Rectal smooth muscle tissue (tissue), 1 donor: ENCODE measurements at regions not wholly inside any gene's neighbourhood (a gene's known extent, or its start where the extent isn't known, plus 50 kb on each side); places are given as distances from the start of the nearest gene placed in this dataset.

Experiments
- H3K27ac ChIP-seq: one replicate; pipeline ENCODE4 v1.7.0; 2013; ENCODE audit warnings: low read depth, low read length, inconsistent platforms
- H3K27me3 ChIP-seq: one replicate; pipeline ENCODE4 v1.7.0; 2013; ENCODE audit warnings: low read length; ENCODE audit not compliant: control insufficient read depth, insufficient read depth
- H3K36me3 ChIP-seq: one replicate; pipeline ENCODE4 v1.7.0; 2013; ENCODE audit warnings: low read length; ENCODE audit not compliant: control insufficient read depth, insufficient read depth
- H3K4me1 ChIP-seq: one replicate; pipeline ENCODE4 v1.7.0; 2013; ENCODE audit warnings: low read length; ENCODE audit not compliant: control insufficient read depth, insufficient read depth
- H3K4me3 ChIP-seq: one replicate; pipeline ENCODE4 v1.7.0; 2013; ENCODE audit warnings: low read length
- H3K9ac ChIP-seq: one replicate; pipeline ENCODE4 v1.7.0; 2013; ENCODE audit warnings: low read length

GRCh38 chr5:107224272-107224671 lies 446.5 kb downstream of the EFNA5 start:
- no peak overlapping the region for H3K9ac ChIP-seq
- H3K27ac ChIP-seq: no peak overlapping the region
- H3K36me3 ChIP-seq: no peaks in the 10 kb centered on the region
- no peaks in the 10 kb centered on the region for H3K4me1 ChIP-seq
- H3K27me3 ChIP-seq: no peaks in the 10 kb centered on the region
- H3K4me3 ChIP-seq: no peak overlapping the region

GRCh38 chr5:107223066-107223465 lies 447.7 kb downstream of the EFNA5 start:
- Histone ChIP-seq H3K4me1 (no peaks in the 10 kb centered on the region), H3K27me3 (no peaks in the 10 kb centered on the region), H3K4me3 (no peak overlapping the region), H3K27ac (no peak overlapping the region), H3K36me3 (no peaks in the 10 kb centered on the region), H3K9ac (no peak overlapping the region)

GRCh38 chr5:107219993-107220392 lies 450.7 kb downstream of the EFNA5 start:
- Histone ChIP-seq H3K27me3 (no peaks in the 10 kb centered on the region), H3K36me3 (no peaks in the 10 kb centered on the region), H3K9ac (no peak overlapping the region), H3K27ac (no peak overlapping the region), H3K4me3 (no peak overlapping the region), H3K4me1 (peaks cover 3% of the 10 kb centered on the region)

GRCh38 chr5:107218457-107219193 lies 452.1 kb downstream of the EFNA5 start:
- Histone ChIP-seq H3K4me3 (no peak overlapping the region), H3K4me1 (peaks cover 3% of the 10 kb centered on the region), H3K27me3 (no peaks in the 10 kb centered on the region), H3K27ac (no peak overlapping the region), H3K9ac (no peak overlapping the region), H3K36me3 (no peaks in the 10 kb centered on the region)

- Histone ChIP-seq H3K27me3 (no peaks in the 10 kb centered on the region), H3K36me3 (no peaks in the 10 kb centered on the region), H3K27ac (no peak overlapping the region), H3K4me1 (peaks cover 3% of the 10 kb centered on the region), H3K4me3 (no peak overlapping the region), H3K9ac (no peak overlapping the region)
Observed at GRCh38 chr5:107217721-107218130, 453.0 kb downstream of the EFNA5 start.

GRCh38 chr5:107216587-107216986 lies 454.1 kb downstream of the EFNA5 start:
- no peaks in the 10 kb centered on the region for H3K36me3 ChIP-seq
- no peak overlapping the region for H3K4me3 ChIP-seq
- no peak overlapping the region for H3K9ac ChIP-seq
- peaks cover 3% of the 10 kb centered on the region for H3K4me1 ChIP-seq
- no peak overlapping the region for H3K27ac ChIP-seq
- H3K27me3 ChIP-seq: no peaks in the 10 kb centered on the region

- Histone ChIP-seq H3K9ac (no peak overlapping the region), H3K36me3 (no peaks in the 10 kb centered on the region), H3K27me3 (no peaks in the 10 kb centered on the region), H3K4me1 (peaks cover 3% of the 10 kb centered on the region), H3K4me3 (no peak overlapping the region), H3K27ac (no peak overlapping the region)
Observed at GRCh38 chr5:107215611-107216010, 455.1 kb downstream of the EFNA5 start.

GRCh38 chr5:107213025-107213424 lies 457.7 kb downstream of the EFNA5 start:
- Histone ChIP-seq H3K27ac (no peak overlapping the region), H3K4me1 (peaks cover 3% of the 10 kb centered on the region), H3K27me3 (no peaks in the 10 kb centered on the region), H3K4me3 (no peak overlapping the region), H3K9ac (no peak overlapping the region), H3K36me3 (no peaks in the 10 kb centered on the region)

- Histone ChIP-seq H3K9ac (no peak overlapping the region), H3K27me3 (no peaks in the 10 kb centered on the region), H3K27ac (no peak overlapping the region), H3K4me3 (no peak overlapping the region), H3K4me1 (no peaks in the 10 kb centered on the region), H3K36me3 (no peaks in the 10 kb centered on the region)
Observed at GRCh38 chr5:107211630-107212029, 459.1 kb downstream of the EFNA5 start.

GRCh38 chr5:107208867-107209266 lies 461.9 kb downstream of the EFNA5 start:
- Histone ChIP-seq H3K4me1 (no peaks in the 10 kb centered on the region), H3K36me3 (no peaks in the 10 kb centered on the region), H3K9ac (no peak overlapping the region), H3K27me3 (no peaks in the 10 kb centered on the region), H3K27ac (no peak overlapping the region), H3K4me3 (no peak overlapping the region)

- Histone ChIP-seq H3K4me3 (no peak overlapping the region), H3K9ac (no peak overlapping the region), H3K27me3 (no peaks in the 10 kb centered on the region), H3K27ac (no peak overlapping the region), H3K4me1 (no peaks in the 10 kb centered on the region), H3K36me3 (no peaks in the 10 kb centered on the region)
Observed at GRCh38 chr5:107204413-107204812, 466.3 kb downstream of the EFNA5 start.

GRCh38 chr5:107203243-107203642 lies 467.5 kb downstream of the EFNA5 start:
- no peaks in the 10 kb centered on the region for H3K36me3 ChIP-seq
- H3K4me1 ChIP-seq: no peaks in the 10 kb centered on the region
- no peak overlapping the region for H3K4me3 ChIP-seq
- H3K27ac ChIP-seq: no peak overlapping the region
- no peaks in the 10 kb centered on the region for H3K27me3 ChIP-seq
- no peak overlapping the region for H3K9ac ChIP-seq

GRCh38 chr5:107199756-107200155 lies 471.0 kb downstream of the EFNA5 start:
- H3K36me3 ChIP-seq: no peaks in the 10 kb centered on the region
- H3K9ac ChIP-seq: no peak overlapping the region
- H3K27ac ChIP-seq: no peak overlapping the region
- H3K27me3 ChIP-seq: no peaks in the 10 kb centered on the region
- no peak overlapping the region for H3K4me3 ChIP-seq
- H3K4me1 ChIP-seq: no peaks in the 10 kb centered on the region
